RWPE1 (cell line): ENCODE measurements at regions not wholly inside any gene's neighbourhood (a gene's known extent, or its start where the extent isn't known, plus 50 kb on each side); places are given as distances from the start of the nearest gene placed in this dataset.
A peak's percentile ranks its signal among the peaks of the same experiment; 100 is the strongest.

Experiments used
- CTCF ChIA-PET: fragments of 350-600 bp; sonication (Branson Sonifier 250); formaldehyde crosslinking; extraction: SDS; loops from one replicate; lab custom pipeline; 2021; lab: Yijun Ruan, JAX
- POLR2A ChIA-PET: fragments of 400-600 bp; formaldehyde crosslinking; extraction: SDS; loops from one replicate; lab custom pipeline; 2020; ENCODE audit warnings: antibody characterized with exemption; ENCODE audit not compliant: low non-redundant PET; lab: Yijun Ruan, JAX
- DNase-seq: peaks from one replicate; pipeline ENCODE4 v3.0.0; 2012; ENCODE audit warnings: low spot score
- H3K27ac ChIP-seq: fragments of 450-650 bp; 2 replicates; pipeline ENCODE4 v1.5.1; 2017
- TF ChIP-seq, protein P1 (sequence below): fragments of 450-650 bp; conservative IDR thresholded peaks from 2 replicates; pipeline ENCODE4 v1.5.1; 2017; ENCODE audit warnings: low read depth, mild to moderate bottlenecking

DNA sequence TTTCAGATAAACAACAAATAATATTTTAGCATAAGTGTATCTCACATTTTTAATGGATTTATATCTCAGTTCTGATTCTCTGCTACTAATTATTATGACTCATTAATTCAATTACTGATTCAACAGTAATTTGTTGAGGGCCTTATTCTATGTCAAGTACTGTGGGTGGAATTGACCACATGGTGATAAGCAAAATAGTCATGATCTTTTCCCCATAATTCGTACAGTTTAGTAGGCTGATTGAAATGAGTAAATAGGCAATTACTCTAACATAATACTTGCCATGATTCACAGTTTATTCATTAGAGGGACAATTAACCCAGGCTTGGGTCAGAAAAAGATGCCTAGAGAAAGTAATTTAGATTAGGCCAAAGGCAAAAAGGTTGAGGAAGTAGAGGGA, 60.9 kb upstream of the SLC4A7 start:
- CTCF ChIA-PET = no interaction called here
- no peak for DNase-seq
- POLR2A ChIA-PET = no interaction called here
- TF ChIP-seq, protein P1, sequence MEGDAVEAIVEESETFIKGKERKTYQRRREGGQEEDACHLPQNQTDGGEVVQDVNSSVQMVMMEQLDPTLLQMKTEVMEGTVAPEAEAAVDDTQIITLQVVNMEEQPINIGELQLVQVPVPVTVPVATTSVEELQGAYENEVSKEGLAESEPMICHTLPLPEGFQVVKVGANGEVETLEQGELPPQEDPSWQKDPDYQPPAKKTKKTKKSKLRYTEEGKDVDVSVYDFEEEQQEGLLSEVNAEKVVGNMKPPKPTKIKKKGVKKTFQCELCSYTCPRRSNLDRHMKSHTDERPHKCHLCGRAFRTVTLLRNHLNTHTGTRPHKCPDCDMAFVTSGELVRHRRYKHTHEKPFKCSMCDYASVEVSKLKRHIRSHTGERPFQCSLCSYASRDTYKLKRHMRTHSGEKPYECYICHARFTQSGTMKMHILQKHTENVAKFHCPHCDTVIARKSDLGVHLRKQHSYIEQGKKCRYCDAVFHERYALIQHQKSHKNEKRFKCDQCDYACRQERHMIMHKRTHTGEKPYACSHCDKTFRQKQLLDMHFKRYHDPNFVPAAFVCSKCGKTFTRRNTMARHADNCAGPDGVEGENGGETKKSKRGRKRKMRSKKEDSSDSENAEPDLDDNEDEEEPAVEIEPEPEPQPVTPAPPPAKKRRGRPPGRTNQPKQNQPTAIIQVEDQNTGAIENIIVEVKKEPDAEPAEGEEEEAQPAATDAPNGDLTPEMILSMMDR = no peak
- H3K27ac ChIP-seq = no peak overlapping the region

DNA sequence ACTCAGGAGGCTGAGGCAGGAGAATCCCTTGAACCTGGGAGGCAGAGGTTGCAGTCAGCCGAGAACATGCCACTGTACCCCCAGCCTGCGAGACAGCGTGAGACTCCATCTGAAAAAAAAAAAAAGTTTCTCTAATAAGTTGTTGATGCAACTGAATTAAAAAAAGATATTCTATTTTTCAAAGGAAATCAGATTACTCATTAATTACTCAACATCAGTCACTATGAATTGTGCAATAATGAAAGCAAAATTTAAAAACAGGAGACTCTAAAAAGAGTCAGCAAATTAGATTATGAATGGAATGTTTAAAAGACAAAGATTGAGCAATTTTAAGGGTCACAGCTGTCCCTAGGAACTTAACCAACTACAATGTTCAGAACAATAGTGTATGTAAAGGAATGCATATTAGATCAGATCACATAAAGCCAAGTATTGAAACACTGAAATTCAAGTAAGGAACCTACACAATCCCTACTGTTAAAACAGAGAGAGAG, 60.2 kb upstream of the SLC4A7 start:
- CTCF ChIA-PET = interaction anchor here (0.7 kb wide), 1 partner anchor 88 kb away, joined by 3 read pairs; no protein-coding TSS in a partner anchor

DNA sequence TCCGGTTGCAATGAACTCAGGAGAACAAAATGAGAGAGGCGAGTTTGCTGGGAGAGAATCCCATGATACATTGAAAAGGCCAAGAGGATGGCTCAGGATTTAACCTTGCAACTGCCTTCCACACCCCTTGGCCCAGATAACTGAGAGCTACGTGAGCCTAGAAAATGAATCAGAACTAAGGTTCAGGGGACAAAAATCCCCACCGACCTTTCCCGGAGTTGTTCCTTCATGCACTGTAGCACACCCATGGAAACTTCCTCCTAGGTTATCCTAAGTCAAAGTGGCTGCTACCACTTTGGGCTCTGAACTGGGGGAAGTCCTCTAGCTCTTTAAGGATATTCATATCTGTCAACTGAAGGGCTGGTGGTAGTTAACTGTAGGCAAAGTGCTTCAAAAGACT, 58.3 kb upstream of the SLC4A7 start:
- ChIA-PET POLR2A (no interaction called here), CTCF (no interaction called here)
- H3K27ac ChIP-seq = no peak overlapping the region
- DNase-seq = no peak
- TF ChIP-seq, protein P1 = no peak

More for the DNA sequence above, 60.2 kb upstream of the SLC4A7 start:
- DNase-seq = peak; percentile 30
- TF ChIP-seq, protein P1 = no peak
- peak overlapping the region; percentile 91 for H3K27ac ChIP-seq
- POLR2A ChIA-PET = no interaction called here

DNA sequence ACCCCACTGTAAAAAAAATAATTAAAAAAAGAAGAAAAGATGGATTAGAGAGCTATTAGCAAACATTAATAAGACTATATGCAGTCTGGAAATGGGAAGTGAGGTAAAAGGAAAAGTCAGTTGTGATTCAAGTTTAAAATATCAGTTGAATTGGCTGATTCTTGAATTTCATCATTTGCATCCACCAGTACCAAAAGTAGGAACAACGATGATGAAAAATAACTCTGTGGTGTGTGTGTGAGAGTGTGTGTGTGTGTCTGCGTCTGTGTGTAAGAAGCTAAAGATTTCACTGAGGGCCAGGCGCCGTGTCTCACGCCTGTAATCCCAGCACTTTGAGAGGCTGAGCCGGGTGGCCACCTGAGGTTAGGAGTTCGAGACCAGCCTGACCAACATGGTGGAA, 56.0 kb upstream of the SLC4A7 start:
- no peak for DNase-seq
- POLR2A ChIA-PET = no interaction called here
- CTCF ChIA-PET = no interaction called here
- TF ChIP-seq, protein P1 = no peak
- no peak overlapping the region for H3K27ac ChIP-seq

DNA sequence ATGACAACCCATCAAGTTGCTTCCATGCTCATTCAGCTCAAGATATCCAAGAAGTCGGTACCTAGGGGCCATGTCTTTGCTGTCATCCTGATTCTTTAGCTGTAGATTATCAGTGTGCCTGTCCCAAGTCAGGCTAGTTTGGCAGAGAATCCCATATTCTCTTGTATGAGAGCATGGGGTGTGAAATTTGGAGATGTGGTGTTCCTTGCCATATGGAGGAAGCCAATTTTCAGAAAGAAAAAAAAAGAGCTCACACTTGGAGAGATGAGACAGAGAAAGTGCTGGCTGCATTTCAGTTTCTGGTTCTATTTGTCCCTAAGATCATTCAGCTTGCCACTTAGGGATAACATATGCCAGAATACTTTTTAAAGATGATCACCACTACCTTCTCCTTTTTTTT, 52.3 kb upstream of the SLC4A7 start:
- TF ChIP-seq, protein P1 = no peak
- ChIA-PET POLR2A (no interaction called here), CTCF (interaction anchor here (1.2 kb wide), 1 partner anchor 145 kb away, joined by 3 read pairs; no protein-coding TSS in a partner anchor)
- H3K27ac ChIP-seq = 0 out of 2 replicates have a peak overlapping the region, but pooled peaks have one; percentile 25
- no peak for DNase-seq

DNA sequence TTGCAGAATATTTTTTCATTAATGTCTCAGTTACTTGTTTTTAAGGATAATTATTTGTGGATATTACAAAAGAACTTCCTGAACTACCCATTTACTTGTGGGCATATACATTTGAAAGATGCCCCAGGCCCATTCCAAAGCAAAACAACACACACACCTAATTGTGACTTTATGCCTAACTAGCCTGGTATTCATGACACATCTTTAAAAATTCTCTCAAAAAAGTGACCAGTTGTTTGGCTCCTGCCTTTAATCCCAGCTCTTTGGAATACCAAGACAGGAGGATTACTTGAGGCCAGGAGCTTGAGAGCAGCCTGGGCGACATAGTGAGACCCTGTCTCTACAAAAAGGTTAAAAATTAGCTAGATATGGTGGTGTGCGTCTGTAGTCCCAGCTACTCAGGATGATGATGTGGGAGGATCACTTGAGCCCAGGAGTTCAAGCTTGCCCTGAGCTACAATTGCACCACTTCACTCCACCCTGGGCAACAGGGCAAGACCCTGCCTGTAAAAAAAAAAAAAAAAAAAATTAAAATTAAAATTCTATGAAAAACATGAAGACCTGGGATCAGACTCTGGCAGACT, 51.7 kb upstream of the SLC4A7 start:
- TF ChIP-seq, protein P1 = no peak
- H3K27ac ChIP-seq = peak overlapping the region; percentile 67
- DNase-seq = peak; percentile 40
- CTCF ChIA-PET = interaction anchor here (1.2 kb wide), 1 partner anchor 146 kb away, joined by 3 read pairs; no protein-coding TSS in a partner anchor
- POLR2A ChIA-PET = interaction anchor here (0.7 kb wide), 1 partner anchor 51 kb away, joined by 3 read pairs; no protein-coding TSS in a partner anchor
